Endometrium (tissue), 2 donors: ENCODE measurements at regions not wholly inside any gene's neighbourhood (a gene's known extent, or its start where the extent isn't known, plus 50 kb on each side); places are given as distances from the start of the nearest gene placed in this dataset.

Experiments used
- FAIRE-seq: peaks from 2 replicates; lab custom pipeline; 2012; peaks lifted over from hg19 to GRCh38; lab: Jason Lieb, UNC
- donor health status: control.
- donor health status: control.

- FAIRE-seq = peak; percentile 26
Observed at GRCh38 chr3:5304789-5305683, 117.5 kb downstream of the EDEM1 start.

- no peak for FAIRE-seq
Observed at GRCh38 chr3:5305684-5305989, 118.1 kb downstream of the EDEM1 start.

GRCh38 chr3:5309171-5309570, 121.7 kb downstream of the EDEM1 start:
- FAIRE-seq = no peak

- no peak for FAIRE-seq
Observed at GRCh38 chr3:5309602-5310001, 122.1 kb downstream of the EDEM1 start.

- no peak for FAIRE-seq
Observed at GRCh38 chr3:5310509-5310908, 123.0 kb downstream of the EDEM1 start.

GRCh38 chr3:5312290-5312689, 124.8 kb downstream of the EDEM1 start:
- no peak for FAIRE-seq

GRCh38 chr3:5314897-5315296, 127.4 kb downstream of the EDEM1 start:
- FAIRE-seq = no peak

GRCh38 chr3:5317557-5317956, 130.1 kb downstream of the EDEM1 start:
- FAIRE-seq = no peak

- no peak for FAIRE-seq
Observed at GRCh38 chr3:5319454-5319853, 131.9 kb downstream of the EDEM1 start.

GRCh38 chr3:5321666-5322340, 134.3 kb downstream of the EDEM1 start:
- no peak for FAIRE-seq

GRCh38 chr3:5324780-5325179, 137.3 kb downstream of the EDEM1 start:
- no peak for FAIRE-seq

GRCh38 chr3:5330152-5330810, 142.8 kb downstream of the EDEM1 start:
- no peak for FAIRE-seq

GRCh38 chr3:5331567-5332269, 144.2 kb downstream of the EDEM1 start:
- no peak for FAIRE-seq

- no peak for FAIRE-seq
Observed at GRCh38 chr3:5332270-5332956, 144.9 kb downstream of the EDEM1 start.

GRCh38 chr3:5339967-5340535, 152.5 kb downstream of the EDEM1 start:
- FAIRE-seq = no peak

- no peak for FAIRE-seq
Observed at GRCh38 chr3:5341610-5342009, 154.1 kb downstream of the EDEM1 start.

GRCh38 chr3:5343459-5343858, 156.0 kb downstream of the EDEM1 start:
- FAIRE-seq = no peak

- no peak for FAIRE-seq
Observed at GRCh38 chr3:5344707-5345106, 157.2 kb downstream of the EDEM1 start.

- FAIRE-seq = no peak
Observed at GRCh38 chr3:5347486-5347885, 160.0 kb downstream of the EDEM1 start.

GRCh38 chr3:5348229-5348902, 160.9 kb downstream of the EDEM1 start:
- no peak for FAIRE-seq

- FAIRE-seq = no peak
Observed at GRCh38 chr3:5349343-5349742, 161.8 kb downstream of the EDEM1 start.
